HG02852 (cell line): ENCODE measurements at regions not wholly inside any gene's neighbourhood (a gene's known extent, or its start where the extent isn't known, plus 50 kb on each side); places are given as distances from the start of the nearest gene placed in this dataset.

Experiments used
- ATAC-seq: cut with Tn5 transposase; IDR thresholded peaks from one replicate; pipeline ENCODE4 v1.9.1; 2021; ENCODE audit warnings: mild to moderate bottlenecking, moderate library complexity; ENCODE audit not compliant: unreplicated experiment

DNA sequence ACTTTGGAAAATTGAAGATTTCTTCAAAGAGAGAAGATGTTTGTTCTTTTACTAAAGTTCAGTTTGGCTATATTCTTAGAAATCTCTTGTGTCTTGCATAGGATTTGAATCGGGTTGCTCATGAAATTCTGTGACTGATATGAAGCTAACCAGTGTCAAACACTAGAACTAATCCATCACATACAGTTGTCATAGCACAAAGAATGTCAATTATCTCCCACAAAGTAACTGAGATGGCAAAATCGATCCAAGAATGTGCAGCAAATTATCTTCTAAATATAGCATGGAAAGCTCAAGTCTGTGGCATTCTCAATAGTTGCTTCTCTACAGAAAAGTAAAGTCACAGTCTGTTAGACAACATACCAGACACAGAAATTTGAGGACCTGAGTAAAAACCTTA is 768.1 kb upstream of the LRRN3 start:
- ATAC-seq = no peak

GRCh38 chr7:110326966-110327365 is 764.0 kb upstream of the LRRN3 start:
- no peak for ATAC-seq

GRCh38 chr7:110336423-110336822 is 754.5 kb upstream of the LRRN3 start:
- no peak for ATAC-seq

DNA sequence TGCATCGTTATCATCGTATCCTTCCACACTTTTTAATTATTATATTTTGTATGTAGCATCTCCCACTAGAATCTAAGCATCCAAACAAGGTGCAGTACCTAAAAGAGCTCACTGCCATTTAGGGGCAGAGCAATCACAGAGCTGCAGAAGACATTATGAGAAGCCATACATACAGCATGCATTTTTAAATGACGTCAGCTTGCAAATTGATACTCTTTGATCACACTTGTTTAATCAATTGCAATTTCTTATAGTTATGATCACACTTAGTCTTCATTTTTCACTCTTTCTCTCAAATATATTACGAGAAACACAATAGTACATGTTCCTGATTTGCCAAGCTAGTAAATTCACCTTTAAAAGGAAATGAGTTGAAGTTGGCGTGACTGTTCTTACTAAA is 753.3 kb upstream of the LRRN3 start:
- ATAC-seq = no peak

GRCh38 chr7:110347081-110347480 is 743.8 kb upstream of the LRRN3 start:
- ATAC-seq = no peak

- no peak for ATAC-seq
These were observed 734.5 kb upstream of the LRRN3 start for GRCh38 chr7:110356438-110356837.

DNA sequence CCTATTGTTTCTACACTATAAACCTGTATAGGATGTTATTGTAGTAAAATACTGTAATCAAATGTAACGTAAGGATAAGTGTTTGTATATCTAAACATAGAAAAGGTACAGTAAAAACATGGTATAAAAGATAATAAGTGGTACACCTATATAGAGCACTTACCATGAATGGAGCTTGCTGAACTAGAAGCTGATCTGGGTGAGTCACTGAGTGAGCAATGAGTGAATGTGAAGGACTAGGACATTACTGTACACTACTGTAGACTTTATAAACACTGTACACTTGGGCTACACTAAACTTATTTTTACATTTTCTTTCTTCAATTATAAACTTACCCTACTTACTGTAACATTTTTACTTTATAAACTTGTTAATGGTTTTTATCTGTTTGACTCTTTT is 732.9 kb upstream of the LRRN3 start:
- no peak for ATAC-seq

GRCh38 chr7:110371709-110372108 is 719.2 kb upstream of the LRRN3 start:
- ATAC-seq = no peak

DNA sequence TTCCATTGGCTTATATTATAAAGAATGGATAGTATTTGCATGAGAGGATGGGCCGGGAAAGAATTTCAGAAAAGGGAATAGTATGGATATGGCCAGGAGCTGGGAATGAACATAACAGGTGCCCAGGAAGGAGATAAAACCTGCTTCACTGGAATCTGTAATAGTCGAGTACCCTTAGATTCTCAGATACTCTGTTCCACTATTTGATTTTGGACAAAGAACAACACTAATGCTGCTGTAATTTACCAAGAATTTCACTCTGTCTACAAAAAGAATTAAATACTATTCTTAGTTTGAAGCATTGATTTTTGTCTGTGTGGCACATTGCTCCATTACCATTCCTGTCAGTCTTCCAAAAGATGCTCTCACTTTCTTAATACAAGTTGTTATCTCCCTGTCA is 718.2 kb upstream of the LRRN3 start:
- no peak for ATAC-seq

DNA sequence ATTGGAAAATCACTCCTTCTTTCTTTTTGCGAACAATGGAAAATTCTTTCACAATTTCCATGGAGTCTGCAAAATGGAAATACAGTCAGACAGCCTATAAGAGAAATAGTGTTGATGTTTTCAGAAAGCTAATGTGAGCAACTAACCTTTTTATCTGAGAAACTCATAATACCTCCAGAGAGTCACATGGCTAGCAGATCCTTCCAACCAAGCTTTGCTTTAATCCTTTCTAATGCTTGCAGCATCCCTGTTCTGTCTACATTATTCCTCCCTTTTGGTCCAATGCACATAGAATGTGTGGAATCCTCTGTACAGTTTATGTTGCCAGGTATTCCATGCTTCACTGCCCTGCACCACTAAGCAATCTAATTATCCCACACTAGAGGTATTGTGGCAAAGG is 717.5 kb upstream of the LRRN3 start:
- ATAC-seq = no peak

DNA sequence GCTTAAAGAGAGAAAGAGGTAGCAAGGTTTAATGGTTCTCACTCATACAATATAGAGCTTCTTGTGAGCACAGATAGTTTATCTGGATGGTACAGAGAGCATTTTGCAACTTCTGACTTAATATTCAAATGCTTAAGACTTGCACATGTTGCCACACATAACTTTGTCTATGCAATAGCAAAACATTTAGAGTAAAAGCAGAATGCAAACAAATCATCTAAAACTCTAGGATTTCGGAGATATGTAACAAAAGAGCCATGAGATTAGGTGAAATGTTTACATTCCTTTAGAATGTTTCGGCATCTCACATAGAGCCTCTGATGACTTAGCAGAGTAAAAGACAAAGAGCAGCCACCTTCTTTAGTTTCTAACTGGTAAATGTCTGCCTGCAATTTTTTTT is 717.1 kb upstream of the LRRN3 start:
- no peak for ATAC-seq

DNA sequence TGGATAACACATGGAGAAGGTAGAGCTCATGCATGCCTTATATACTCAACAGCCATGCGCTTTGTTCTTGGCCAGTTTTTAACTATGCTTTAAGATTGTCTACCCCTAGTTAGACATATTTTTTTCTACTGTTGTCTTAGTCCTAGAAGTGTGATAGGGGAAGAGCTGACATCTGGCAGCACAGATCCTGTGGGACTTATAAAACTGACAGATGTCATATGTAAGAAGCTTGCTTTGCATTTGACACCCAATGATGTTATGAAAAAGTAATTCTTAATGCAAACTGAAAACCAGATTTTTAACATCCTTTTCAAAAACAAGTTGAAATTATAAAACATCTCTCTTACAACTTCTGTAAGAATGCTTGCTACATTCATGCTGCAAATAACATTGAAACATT is 715.9 kb upstream of the LRRN3 start:
- ATAC-seq = no peak

DNA sequence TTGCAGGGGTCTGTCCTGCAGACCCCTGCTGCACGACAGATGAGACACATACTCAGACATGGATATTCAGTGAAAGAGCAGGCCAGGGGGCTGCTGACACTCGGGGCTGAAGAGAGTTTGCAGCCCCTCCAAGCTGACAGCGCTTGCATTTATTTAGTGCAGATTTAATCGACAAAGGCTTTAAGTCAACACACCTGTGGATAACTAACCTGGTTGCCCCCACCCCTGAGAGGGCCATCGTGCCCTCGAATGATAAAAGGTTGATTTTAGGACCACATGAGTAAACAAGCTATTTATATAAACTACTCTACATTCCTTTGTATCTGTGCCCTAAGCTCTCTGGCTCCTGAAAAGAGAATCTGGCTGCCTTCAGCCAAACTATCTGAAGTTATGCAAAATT is 708.2 kb upstream of the LRRN3 start:
- no peak for ATAC-seq

GRCh38 chr7:110386006-110386405 is 704.9 kb upstream of the LRRN3 start:
- ATAC-seq = no peak

GRCh38 chr7:110386913-110387312 is 704.0 kb upstream of the LRRN3 start:
- no peak for ATAC-seq

- no peak for ATAC-seq
These were observed 703.2 kb upstream of the LRRN3 start for GRCh38 chr7:110387689-110388088.

DNA sequence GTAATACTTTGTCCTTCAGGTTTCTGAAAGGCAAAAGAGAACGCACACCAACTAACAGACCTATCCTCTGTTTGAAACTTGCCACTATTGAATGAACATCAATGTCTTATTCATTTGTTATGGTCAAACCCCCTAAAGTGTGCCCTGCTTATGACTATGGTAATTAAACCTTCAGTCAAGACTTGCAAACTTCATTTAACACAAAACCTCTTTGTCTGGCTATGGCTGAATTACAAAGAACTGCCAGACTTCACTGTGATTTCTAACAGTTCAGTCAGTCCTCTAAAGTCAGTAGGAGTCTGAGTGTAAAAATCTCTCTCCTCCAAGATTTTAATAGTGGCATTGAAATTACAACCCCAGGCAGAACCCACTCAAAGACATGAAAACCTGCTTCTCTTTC is 702.5 kb upstream of the LRRN3 start:
- ATAC-seq = no peak

DNA sequence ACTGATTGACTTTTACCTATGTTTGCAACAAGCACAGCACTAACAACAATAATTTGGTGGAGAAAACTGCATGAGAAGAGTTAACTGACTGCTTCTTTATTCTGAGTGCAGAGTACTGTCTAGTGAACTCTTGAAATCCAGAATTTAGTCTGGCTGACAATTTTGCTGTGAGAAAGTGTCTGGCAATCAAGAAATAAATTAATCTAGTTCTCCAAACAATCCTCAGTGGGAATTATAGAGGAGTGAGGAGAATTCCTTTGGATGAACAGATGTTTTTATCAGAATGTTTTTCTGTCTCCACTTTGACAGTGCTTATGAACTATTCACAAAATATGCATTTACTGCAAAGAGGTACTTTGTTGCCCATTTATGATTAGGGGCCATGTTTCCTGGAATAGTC is 694.9 kb upstream of the LRRN3 start:
- no peak for ATAC-seq

DNA sequence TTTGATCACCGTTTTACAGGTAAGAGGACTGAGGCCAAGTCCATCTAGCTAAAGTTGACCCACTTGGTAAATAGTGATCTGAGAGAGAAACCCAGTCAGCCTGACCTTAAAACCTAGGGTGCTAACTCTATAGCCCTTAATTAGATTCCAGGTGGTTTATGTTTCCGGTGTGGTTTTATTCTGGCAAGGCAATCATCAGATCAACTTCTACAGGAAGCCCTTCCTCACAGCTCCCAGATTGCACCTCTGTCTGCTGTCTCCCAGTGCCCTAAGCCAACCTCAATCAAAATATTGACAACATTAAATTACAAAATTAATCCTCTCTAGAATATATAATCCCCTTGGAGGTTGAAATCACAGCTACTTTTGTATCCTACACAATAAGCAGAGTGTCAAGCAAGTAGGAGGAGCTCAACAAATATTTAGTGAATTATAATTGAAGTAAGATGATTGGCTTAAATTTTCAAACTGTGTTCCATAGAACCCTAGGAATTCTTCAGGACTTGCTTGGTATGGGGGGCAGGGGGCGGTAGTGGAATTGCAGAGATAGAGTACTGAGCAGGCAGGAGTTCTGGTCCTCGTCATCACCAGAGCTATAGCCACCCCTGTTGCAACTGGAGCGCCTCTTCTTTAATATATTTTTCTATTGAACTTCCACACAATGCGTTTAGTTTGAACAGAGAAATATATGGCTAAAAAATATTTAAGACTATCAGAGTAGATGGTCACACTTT is 692.8 kb upstream of the LRRN3 start:
- ATAC-seq = no peak

- ATAC-seq = no peak
These were observed 691.5 kb upstream of the LRRN3 start for GRCh38 chr7:110399421-110399820.

- ATAC-seq = no peak
These were observed 690.5 kb upstream of the LRRN3 start for GRCh38 chr7:110400411-110400810.

- ATAC-seq = no peak
These were observed 683.7 kb upstream of the LRRN3 start for GRCh38 chr7:110407242-110407641.

- no peak for ATAC-seq
These were observed 683.2 kb upstream of the LRRN3 start for GRCh38 chr7:110407706-110408105.
